Upper lobe of right lung (tissue), 1 donor: ENCODE measurements at regions not wholly inside any gene's neighbourhood (a gene's known extent, or its start where the extent isn't known, plus 50 kb on each side); places are given as distances from the start of the nearest gene placed in this dataset.

Experiments used
- ATAC-seq: fragments of 200-7000 bp; cut with Tn5 transposase; one replicate; pipeline ENCODE4 v1.9.1; 2020; ENCODE audit warnings: mild to moderate bottlenecking, moderate library complexity
- DNase-seq: peaks from one replicate; pipeline ENCODE4 v3.0.0-alpha.2; 2020
- H3K27ac ChIP-seq: fragments of 200-600 bp; one replicate; pipeline ENCODE4 v1.8.0; 2022
- H3K27me3 ChIP-seq: fragments of 200-600 bp; one replicate; pipeline ENCODE4 v1.8.0; 2022; ENCODE audit warnings: mild to moderate bottlenecking
- H3K36me3 ChIP-seq: fragments of 200-600 bp; one replicate; pipeline ENCODE4 v1.8.0; 2022
- H3K4me1 ChIP-seq: fragments of 200-600 bp; one replicate; pipeline ENCODE4 v1.8.0; 2022
- H3K4me3 ChIP-seq: fragments of 200-600 bp; one replicate; pipeline ENCODE4 v1.8.0; 2022; ENCODE audit warnings: mild to moderate bottlenecking
- H3K9me3 ChIP-seq: fragments of 200-600 bp; one replicate; pipeline ENCODE4 v1.8.0; 2022
- CTCF ChIP-seq: fragments of 200-600 bp; IDR thresholded peaks from one replicate; pipeline ENCODE4 v1.8.0; 2022; ENCODE audit warnings: antibody characterized with exemption
- intact Hi-C: fragments of 100-400 bp; cut with DNase I; formaldehyde crosslinking; loops from one replicate; pipeline ENCODE4 v1.11.0; 2022
- donor health status: DM: no; HTN: yes; CAD: no; lungs with severe emphysema.

- TF ChIP-seq CTCF = no peak
- no peak overlapping the region for H3K27ac ChIP-seq
- no peaks in the 10 kb centered on the region for H3K4me1 ChIP-seq
- H3K4me3 ChIP-seq = no peak overlapping the region
- ATAC-seq (no peak), DNase-seq (no peak)
- intact Hi-C loops = no loop called here
- no peaks in the 10 kb centered on the region for H3K36me3 ChIP-seq
- H3K27me3 ChIP-seq = no peaks in the 10 kb centered on the region
- no peaks in the 10 kb centered on the region for H3K9me3 ChIP-seq
These were observed 299.3 kb downstream of the BCAT1 start for GRCh38 chr12:24649634-24650033.

- Histone ChIP-seq H3K9me3 (no peaks in the 10 kb centered on the region), H3K4me3 (no peak overlapping the region), H3K27me3 (no peaks in the 10 kb centered on the region), H3K27ac (no peak overlapping the region), H3K4me1 (no peaks in the 10 kb centered on the region), H3K36me3 (no peaks in the 10 kb centered on the region)
- ATAC-seq (no peak), DNase-seq (no peak)
- intact Hi-C loops = no loop called here
- no peak for TF ChIP-seq CTCF
These were observed 299.7 kb downstream of the BCAT1 start for GRCh38 chr12:24649209-24649608.

GRCh38 chr12:24645254-24645653 is 303.6 kb downstream of the BCAT1 start:
- no peak for ATAC-seq
- Histone ChIP-seq H3K27me3 (no peaks in the 10 kb centered on the region), H3K36me3 (no peaks in the 10 kb centered on the region), H3K9me3 (no peaks in the 10 kb centered on the region), H3K4me3 (no peak overlapping the region), H3K27ac (no peak overlapping the region), H3K4me1 (no peaks in the 10 kb centered on the region)
- no peak for DNase-seq
- intact Hi-C loops = no loop called here
- no peak for TF ChIP-seq CTCF

DNA sequence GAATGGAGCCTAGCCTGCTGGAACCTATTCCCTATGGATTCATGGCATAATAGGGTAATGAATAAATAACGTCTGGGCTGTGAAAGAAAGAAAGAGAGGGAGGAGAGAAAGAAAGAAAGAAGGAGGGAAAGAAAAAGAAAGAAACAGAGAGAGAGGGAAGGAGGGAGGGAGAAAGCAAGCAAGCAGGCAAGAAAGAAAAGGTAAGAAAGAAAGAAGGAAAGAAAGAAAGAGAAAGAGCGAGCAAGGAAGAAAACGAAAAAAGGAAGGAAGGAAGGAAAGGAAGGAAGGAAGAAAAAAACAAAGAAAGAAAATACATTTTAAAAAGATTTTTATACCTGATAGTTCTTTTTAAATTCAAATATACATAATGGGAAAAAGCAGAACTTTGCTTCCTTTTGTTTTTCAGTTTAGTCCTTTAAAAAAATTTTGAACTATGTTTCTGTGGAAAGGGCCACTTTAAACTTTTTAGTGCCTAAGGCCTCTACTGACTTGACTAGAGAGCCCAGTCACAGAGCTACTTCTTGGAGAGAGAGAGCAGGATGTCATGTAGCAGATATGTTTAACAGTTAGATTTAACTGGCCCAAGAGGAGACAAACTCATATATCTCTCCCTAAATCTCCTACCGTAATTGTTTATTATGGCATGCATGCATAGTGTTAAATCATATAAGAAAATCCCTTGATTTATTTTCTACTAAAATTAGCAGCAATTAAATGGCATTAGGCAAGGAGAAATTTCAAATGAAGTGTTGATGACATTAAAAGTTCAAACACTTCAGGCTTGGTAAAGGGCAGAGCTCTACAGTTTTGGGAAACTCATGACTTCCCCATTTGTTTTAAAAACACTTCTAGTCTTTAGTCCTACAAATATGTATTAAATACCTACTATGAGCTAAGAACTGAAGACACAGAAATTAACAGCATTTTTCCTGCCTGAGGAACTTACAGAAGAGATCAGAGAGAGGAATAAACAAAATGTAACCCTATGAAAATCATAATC is 305.5 kb downstream of the BCAT1 start:
- Histone ChIP-seq H3K9me3 (no peaks in the 10 kb centered on the region), H3K36me3 (no peaks in the 10 kb centered on the region), H3K4me1 (no peaks in the 10 kb centered on the region), H3K27ac (no peak overlapping the region), H3K4me3 (no peak overlapping the region), H3K27me3 (no peaks in the 10 kb centered on the region)
- TF ChIP-seq CTCF = no peak
- no peak for DNase-seq
- intact Hi-C loops = no loop called here
- no peak for ATAC-seq

- intact Hi-C loops = no loop called here
- Histone ChIP-seq H3K36me3 (no peaks in the 10 kb centered on the region), H3K9me3 (no peaks in the 10 kb centered on the region), H3K4me1 (no peaks in the 10 kb centered on the region), H3K27me3 (no peaks in the 10 kb centered on the region), H3K4me3 (no peak overlapping the region), H3K27ac (no peak overlapping the region)
- ATAC-seq = no peak
- no peak for DNase-seq
- no peak for TF ChIP-seq CTCF
These were observed 309.3 kb downstream of the BCAT1 start for GRCh38 chr12:24639641-24640040.
